ENCODE measurements at regions not wholly inside any gene's neighbourhood (a gene's known extent, or its start where the extent isn't known, plus 50 kb on each side); places are given as distances from the start of the nearest gene placed in this dataset.

DNA sequence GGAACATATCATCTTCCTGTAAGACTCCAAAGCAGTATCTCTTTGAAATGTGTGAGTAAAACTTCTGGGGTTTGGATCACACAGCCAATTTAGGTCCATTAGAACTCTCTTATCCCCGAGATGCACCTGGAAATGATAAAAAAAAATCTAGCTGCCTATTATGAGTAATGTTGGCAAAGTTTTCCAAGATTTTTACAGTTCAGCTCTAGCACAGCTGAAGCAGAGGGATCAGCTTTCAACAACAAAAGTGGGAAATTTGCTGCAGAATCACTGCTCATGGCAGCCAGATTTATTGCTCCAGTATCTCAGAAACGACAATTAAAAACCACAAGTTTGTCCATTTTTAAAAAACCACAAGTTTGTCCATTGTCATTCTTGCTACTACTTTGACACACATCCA is 292.2 kb downstream of the IRX2 start:
- ChIA-PET POLR2A (no interaction called here), CTCF (no interaction called here)
- TF ChIP-seq, protein P1, sequence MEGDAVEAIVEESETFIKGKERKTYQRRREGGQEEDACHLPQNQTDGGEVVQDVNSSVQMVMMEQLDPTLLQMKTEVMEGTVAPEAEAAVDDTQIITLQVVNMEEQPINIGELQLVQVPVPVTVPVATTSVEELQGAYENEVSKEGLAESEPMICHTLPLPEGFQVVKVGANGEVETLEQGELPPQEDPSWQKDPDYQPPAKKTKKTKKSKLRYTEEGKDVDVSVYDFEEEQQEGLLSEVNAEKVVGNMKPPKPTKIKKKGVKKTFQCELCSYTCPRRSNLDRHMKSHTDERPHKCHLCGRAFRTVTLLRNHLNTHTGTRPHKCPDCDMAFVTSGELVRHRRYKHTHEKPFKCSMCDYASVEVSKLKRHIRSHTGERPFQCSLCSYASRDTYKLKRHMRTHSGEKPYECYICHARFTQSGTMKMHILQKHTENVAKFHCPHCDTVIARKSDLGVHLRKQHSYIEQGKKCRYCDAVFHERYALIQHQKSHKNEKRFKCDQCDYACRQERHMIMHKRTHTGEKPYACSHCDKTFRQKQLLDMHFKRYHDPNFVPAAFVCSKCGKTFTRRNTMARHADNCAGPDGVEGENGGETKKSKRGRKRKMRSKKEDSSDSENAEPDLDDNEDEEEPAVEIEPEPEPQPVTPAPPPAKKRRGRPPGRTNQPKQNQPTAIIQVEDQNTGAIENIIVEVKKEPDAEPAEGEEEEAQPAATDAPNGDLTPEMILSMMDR (IDR thresholded peaks at IDR 0.05; ENCODE audit: low read depth, low read length) = no peak
- Histone ChIP-seq H3K9me3 (ENCODE audit: control insufficient read depth, insufficient read depth, low read length) (peaks cover 66% of the 10 kb centered on the region), H3K27ac (ENCODE audit: low read depth, low read length) (no peak overlapping the region), H3K4me3 (ENCODE audit: low read depth, low read length) (no peak overlapping the region), H3K27me3 (ENCODE audit: control insufficient read depth, insufficient read depth, low read length) (no peaks in the 10 kb centered on the region)
- no peak for DNase-seq (ENCODE audit: low read depth, low spot score)

DNA sequence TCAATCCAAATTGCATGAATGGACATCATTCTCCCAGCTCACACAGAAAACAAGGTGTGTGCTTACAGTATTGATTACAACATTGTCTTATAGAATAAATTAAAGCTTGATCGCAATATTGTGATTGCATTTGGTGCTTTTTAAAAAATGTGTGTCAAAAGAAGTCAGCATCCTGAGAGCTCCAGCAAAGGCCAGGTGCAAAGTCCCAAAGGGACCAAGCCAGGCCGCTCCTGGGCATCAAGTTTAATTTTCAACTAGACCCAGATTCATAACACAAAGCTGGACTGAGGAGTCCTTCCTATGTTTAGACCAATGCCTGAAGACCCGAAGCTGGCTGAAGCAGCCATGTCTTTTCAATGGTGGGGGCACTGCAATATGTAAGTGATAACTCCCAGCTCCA is 295.6 kb downstream of the IRX2 start:
- DNase-seq (ENCODE audit: low read depth, low spot score) = no peak
- TF ChIP-seq, protein P1 (IDR thresholded peaks at IDR 0.05; ENCODE audit: low read depth, low read length) = no peak
- Histone ChIP-seq H3K27me3 (ENCODE audit: control insufficient read depth, insufficient read depth, low read length) (no peaks in the 10 kb centered on the region), H3K27ac (ENCODE audit: low read depth, low read length) (no peak overlapping the region), H3K9me3 (ENCODE audit: control insufficient read depth, insufficient read depth, low read length) (peaks cover 55% of the 10 kb centered on the region), H3K4me3 (ENCODE audit: low read depth, low read length) (no peak overlapping the region)
- ChIA-PET CTCF (no interaction called here), POLR2A (no interaction called here)

DNA sequence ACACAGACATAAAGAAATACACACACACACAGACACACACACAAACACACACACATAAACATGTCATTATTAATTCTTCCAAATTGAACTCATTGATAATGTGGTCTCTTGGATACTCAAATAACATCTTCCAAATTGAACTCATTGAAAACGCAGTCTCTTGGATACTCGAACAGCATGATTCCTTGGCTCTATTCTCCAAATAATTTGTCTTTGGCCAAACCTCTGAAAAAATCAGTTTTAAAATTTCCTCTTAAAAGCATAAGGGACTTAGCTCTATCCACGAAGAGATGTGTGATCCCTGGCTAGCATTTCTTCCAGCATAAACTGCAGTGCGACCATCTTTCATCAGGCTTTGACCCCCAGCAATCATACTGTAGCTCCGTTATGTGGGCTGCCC is 296.6 kb downstream of the IRX2 start:
- Histone ChIP-seq H3K4me3 (ENCODE audit: low read depth, low read length) (no peak overlapping the region), H3K27ac (ENCODE audit: low read depth, low read length) (no peak overlapping the region), H3K9me3 (ENCODE audit: control insufficient read depth, insufficient read depth, low read length) (peaks cover 46% of the 10 kb centered on the region), H3K27me3 (ENCODE audit: control insufficient read depth, insufficient read depth, low read length) (no peaks in the 10 kb centered on the region)
- CTCF ChIA-PET = no interaction called here
- POLR2A ChIA-PET = no interaction called here
- TF ChIP-seq, protein P1 (IDR thresholded peaks at IDR 0.05; ENCODE audit: low read depth, low read length) = no peak
- DNase-seq (ENCODE audit: low read depth, low spot score) = no peak

DNA sequence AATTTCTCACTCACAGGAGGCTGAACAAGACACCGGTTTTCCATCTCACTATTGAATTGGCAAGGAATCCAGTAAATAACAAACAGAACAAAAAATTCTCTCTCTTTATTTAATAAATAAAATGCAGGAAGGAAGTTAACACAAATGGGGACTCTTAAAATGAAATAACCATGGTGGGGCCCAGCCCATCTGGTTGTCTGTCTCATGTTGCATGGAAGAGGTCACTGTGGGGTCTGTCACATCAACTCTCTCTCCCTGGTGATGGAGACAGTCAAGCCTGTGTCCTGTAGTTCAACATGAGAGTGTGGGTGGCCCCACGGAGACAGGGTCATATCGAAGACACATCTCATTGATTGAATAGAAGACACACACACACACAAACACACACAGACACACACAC is 297.7 kb downstream of the IRX2 start:
- CTCF ChIA-PET = no interaction called here
- POLR2A ChIA-PET = no interaction called here
- TF ChIP-seq, protein P1 (IDR thresholded peaks at IDR 0.05; ENCODE audit: low read depth, low read length) = no peak

DNA sequence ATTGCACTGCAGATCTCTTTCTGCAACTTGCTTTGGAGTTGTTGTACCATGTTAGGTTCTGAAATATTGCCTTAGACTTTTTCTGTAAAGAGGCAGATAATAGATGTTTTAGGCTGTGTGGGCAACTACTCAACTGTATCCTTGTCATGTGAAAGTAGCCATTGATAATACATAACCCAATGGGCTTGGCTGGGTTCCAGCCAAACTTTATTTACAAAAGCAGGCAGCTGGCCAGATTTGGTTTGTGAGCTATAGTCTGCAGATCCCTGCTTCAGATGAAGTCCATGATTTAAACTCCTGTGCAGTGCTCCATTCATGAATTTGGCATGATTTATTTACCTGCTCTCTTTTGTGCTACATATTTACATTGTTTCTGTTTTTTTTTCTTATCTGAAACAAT is 300.4 kb downstream of the IRX2 start:
- Histone ChIP-seq H3K27me3 (ENCODE audit: control insufficient read depth, insufficient read depth, low read length) (no peaks in the 10 kb centered on the region), H3K4me3 (ENCODE audit: low read depth, low read length) (no peak overlapping the region), H3K9me3 (ENCODE audit: control insufficient read depth, insufficient read depth, low read length) (peaks cover 40% of the 10 kb centered on the region), H3K27ac (ENCODE audit: low read depth, low read length) (no peak overlapping the region)
- POLR2A ChIA-PET = no interaction called here
- TF ChIP-seq, protein P1 (IDR thresholded peaks at IDR 0.05; ENCODE audit: low read depth, low read length) = no peak
- CTCF ChIA-PET = no interaction called here
- no peak for DNase-seq (ENCODE audit: low read depth, low spot score)

More for the DNA sequence above, 297.7 kb downstream of the IRX2 start:
- DNase-seq (ENCODE audit: low read depth, low spot score) = no peak
- Histone ChIP-seq H3K9me3 (ENCODE audit: control insufficient read depth, insufficient read depth, low read length) (peaks cover 46% of the 10 kb centered on the region), H3K4me3 (ENCODE audit: low read depth, low read length) (no peak overlapping the region), H3K27me3 (ENCODE audit: control insufficient read depth, insufficient read depth, low read length) (no peaks in the 10 kb centered on the region), H3K27ac (ENCODE audit: low read depth, low read length) (no peak overlapping the region)
